ENCODE measurements at regions not wholly inside any gene's neighbourhood (a gene's known extent, or its start where the extent isn't known, plus 50 kb on each side); places are given as distances from the start of the nearest gene placed in this dataset.

DNA sequence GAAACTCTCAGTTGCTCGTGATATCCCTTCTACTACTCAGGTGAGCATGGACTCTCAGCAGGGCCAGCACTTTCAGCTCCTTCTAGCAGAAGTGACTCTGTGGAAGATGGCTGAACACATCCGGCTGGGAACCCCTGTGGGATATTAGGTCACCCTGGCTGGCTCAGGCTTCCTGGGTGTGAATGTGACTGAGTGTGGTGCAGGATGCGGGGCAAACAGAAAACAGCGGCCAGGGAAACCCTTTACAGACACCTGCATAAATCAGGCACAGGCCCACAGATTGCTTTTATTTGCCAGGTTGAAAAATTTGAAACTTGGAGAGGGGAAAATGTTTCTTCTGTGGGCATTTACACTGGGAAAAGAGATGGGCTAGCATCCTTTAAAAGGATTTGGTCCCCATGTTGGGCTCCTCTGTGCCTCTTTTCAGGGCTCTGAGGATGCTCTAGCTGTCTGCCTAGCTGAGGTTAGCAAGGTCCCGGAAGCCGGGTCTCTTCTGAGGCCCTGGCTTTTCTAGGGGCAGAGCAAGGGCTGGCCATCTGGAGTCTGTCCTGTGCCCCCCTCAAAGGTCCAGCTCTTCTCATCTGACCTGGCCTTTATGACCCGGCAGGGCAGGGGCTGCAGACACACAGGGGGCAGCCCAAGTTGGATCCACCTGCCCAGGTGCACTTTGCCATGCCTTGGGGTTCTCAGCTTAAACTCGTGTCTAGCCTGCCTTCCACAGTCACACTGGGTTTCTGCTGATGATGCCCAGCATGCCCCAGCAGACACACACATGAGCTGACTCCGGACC lies 243.0 kb downstream of the SIPA1L2 start:
- no peak overlapping the region for H3K4me3 ChIP-seq (ENCODE audit: low read depth, low read length)

GRCh38 chr1:232386294-232386693 lies 243.6 kb downstream of the SIPA1L2 start:
- no peak overlapping the region for H3K4me3 ChIP-seq (ENCODE audit: low read depth, low read length)

GRCh38 chr1:232385221-232385620 lies 244.7 kb downstream of the SIPA1L2 start:
- no peak overlapping the region for H3K4me3 ChIP-seq (ENCODE audit: low read depth, low read length)

GRCh38 chr1:232384171-232384883 lies 245.6 kb downstream of the SIPA1L2 start:
- no peak overlapping the region for H3K4me3 ChIP-seq (ENCODE audit: low read depth, low read length)

GRCh38 chr1:232383455-232384123 lies 246.3 kb downstream of the SIPA1L2 start:
- H3K4me3 ChIP-seq (ENCODE audit: low read depth, low read length) = no peak overlapping the region

DNA sequence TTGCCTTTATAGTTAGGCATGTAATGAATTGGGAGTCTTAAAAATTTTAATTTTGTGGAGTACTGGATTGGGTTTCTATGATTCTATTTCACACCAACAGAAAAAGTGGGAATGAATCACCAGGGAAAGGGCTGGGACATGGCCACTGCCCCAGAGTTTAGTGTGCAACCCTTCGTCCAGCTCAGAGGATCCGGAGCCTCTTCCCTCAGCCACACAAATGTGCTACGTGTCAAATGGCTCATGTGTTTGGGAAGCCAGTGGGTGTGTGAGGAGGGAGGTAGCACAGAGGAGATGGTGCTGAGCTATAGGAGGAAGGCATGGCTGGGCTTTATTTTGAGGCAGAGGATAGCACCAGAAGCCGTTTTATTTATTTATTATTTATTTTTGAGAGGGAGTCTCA lies 247.3 kb downstream of the SIPA1L2 start:
- no peak overlapping the region for H3K4me3 ChIP-seq (ENCODE audit: low read depth, low read length)

GRCh38 chr1:232381394-232382100 lies 248.4 kb downstream of the SIPA1L2 start:
- no peak overlapping the region for H3K4me3 ChIP-seq (ENCODE audit: low read depth, low read length)

DNA sequence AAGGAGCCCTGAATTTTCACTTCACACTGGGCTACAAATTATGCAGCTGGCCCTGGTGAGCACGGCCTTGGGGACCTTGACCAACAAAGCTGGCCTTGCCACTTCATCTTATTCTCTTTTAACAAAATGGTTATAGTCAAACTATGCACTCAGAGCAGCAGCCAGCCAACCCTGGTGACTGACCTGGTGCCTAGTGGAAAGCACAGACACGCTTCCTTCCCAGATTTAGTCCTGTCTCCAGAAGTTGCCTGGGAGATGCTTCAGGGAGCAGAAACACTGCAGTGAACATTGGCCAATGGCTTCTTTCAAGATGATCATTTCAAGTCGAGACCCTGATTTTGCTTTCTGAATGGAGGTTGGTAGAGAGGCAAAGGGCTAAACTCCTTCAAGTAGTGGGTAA lies 249.3 kb downstream of the SIPA1L2 start:
- no peak overlapping the region for H3K4me3 ChIP-seq (ENCODE audit: low read depth, low read length)

DNA sequence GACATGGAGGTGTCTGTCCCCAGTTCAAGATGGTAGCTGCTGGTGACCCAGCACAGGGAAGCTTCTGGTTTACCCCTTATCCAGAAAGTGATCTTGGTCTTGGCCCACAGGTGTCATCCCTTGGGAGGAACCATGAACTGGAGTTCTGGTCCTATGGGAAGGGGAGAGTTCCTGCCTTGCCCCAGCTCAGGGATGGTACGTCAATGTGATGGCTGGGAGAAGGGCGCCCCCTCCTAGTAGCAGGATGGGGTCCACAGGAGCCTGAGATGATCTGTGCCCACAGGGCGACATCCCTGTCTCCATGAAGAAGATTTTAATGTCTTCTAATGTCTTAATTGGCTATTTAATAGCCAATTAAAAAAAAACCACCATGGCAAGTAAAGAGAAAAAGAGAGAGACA lies 249.8 kb downstream of the SIPA1L2 start:
- no peak overlapping the region for H3K4me3 ChIP-seq (ENCODE audit: low read depth, low read length)

DNA sequence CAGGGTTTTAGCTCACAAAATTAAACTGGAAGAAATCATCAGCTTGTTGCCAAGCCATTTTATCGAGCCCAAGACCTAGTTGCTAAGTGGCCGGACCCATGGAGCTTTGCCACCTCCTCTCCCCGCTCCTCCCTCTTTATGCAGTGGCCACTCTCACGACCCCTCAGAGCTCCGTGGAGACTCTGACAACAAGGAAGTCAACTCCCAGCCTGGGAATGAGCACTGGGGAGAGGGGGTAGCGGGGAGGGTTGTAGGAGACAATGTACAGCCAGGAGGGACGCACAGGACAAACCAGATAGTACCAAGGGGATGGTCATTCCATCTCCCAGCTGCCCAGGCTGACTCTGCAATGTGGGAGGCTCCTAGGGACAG lies 250.9 kb downstream of the SIPA1L2 start:
- H3K4me3 ChIP-seq (ENCODE audit: low read depth, low read length) = no peak overlapping the region

- no peak overlapping the region for H3K4me3 ChIP-seq (ENCODE audit: low read depth, low read length)
These were observed 251.5 kb downstream of the SIPA1L2 start for GRCh38 chr1:232378266-232379062.

DNA sequence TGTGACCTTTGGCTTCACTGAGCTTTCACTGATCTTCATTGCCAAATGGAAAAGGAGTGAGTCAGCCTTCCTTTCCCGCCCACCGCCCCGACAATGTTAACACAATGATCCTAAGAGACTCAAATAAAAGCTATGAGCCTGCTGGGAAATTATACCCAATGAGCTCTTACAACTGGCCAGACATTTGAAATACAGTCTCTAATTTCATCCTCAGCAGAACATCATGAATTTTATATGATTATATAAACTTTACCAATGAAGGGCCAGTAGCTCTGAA lies 252.5 kb downstream of the SIPA1L2 start:
- no peak overlapping the region for H3K4me3 ChIP-seq (ENCODE audit: low read depth, low read length)

- no peak overlapping the region for H3K4me3 ChIP-seq (ENCODE audit: low read depth, low read length)
These were observed 253.1 kb downstream of the SIPA1L2 start for GRCh38 chr1:232376632-232377493.

- H3K4me3 ChIP-seq (ENCODE audit: low read depth, low read length) = no peak overlapping the region
These were observed 257.0 kb downstream of the SIPA1L2 start for GRCh38 chr1:232372841-232373440.

DNA sequence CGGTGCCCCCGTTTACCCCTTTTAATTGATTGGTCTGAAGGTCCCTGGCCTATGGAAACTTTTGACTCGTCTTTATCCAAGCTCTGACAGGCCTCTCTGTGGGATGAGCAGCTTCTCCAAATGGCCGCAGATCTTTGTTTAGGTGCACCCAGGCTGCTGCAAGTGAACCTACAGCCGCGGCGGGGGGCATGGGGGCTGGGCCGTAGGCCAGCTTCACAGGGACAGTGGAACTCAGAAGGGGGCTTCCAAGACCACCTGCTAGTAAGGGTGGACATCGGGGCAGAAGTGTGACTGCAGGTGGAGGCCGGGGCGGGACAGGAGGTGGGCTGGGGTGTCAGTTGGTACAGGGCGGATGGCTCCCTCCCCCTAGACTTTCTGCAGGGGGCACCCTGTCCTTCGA lies 257.5 kb downstream of the SIPA1L2 start:
- H3K4me3 ChIP-seq (ENCODE audit: low read depth, low read length) = no peak overlapping the region

- H3K4me3 ChIP-seq (ENCODE audit: low read depth, low read length) = no peak overlapping the region
These were observed 260.3 kb downstream of the SIPA1L2 start for GRCh38 chr1:232369451-232370296.

- no peak overlapping the region for H3K4me3 ChIP-seq (ENCODE audit: low read depth, low read length)
These were observed 261.1 kb downstream of the SIPA1L2 start for GRCh38 chr1:232368821-232369321.

- no peak overlapping the region for H3K4me3 ChIP-seq (ENCODE audit: low read depth, low read length)
These were observed 262.6 kb downstream of the SIPA1L2 start for GRCh38 chr1:232367293-232367692.
